ENCODE measurements at regions not wholly inside any gene's neighbourhood (a gene's known extent, or its start where the extent isn't known, plus 50 kb on each side); places are given as distances from the start of the nearest gene placed in this dataset.

- Histone ChIP-seq H3K36me3 (no peaks in the 10 kb centered on the region), H3K27me3 (no peaks in the 10 kb centered on the region), H3K27ac (replicated peaks in 1 of 4) (no peak overlapping the region), H3K4me3 (no peak overlapping the region), H3K4me1 (no peaks in the 10 kb centered on the region), H3K9me3 (no peaks in the 10 kb centered on the region)
- DNase-seq (ENCODE audit: extremely low spot score) = no peak
- intact Hi-C loops (cut with DNase I) = no loop called here
- 77% methylated on average over 2 of the region's 2 CpGs for WGBS
- TF ChIP-seq, protein P1, sequence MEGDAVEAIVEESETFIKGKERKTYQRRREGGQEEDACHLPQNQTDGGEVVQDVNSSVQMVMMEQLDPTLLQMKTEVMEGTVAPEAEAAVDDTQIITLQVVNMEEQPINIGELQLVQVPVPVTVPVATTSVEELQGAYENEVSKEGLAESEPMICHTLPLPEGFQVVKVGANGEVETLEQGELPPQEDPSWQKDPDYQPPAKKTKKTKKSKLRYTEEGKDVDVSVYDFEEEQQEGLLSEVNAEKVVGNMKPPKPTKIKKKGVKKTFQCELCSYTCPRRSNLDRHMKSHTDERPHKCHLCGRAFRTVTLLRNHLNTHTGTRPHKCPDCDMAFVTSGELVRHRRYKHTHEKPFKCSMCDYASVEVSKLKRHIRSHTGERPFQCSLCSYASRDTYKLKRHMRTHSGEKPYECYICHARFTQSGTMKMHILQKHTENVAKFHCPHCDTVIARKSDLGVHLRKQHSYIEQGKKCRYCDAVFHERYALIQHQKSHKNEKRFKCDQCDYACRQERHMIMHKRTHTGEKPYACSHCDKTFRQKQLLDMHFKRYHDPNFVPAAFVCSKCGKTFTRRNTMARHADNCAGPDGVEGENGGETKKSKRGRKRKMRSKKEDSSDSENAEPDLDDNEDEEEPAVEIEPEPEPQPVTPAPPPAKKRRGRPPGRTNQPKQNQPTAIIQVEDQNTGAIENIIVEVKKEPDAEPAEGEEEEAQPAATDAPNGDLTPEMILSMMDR (IDR thresholded peaks at IDR 0.05) = no peak
- TF ChIP-seq POLR2AphosphoS5 (IDR thresholded peaks at IDR 0.05) (no peak), POLR2A (IDR thresholded peaks at IDR 0.05; ENCODE audit: low read depth) (no peak), EP300 (IDR thresholded peaks at IDR 0.05) (no peak)
Observed at GRCh38 chr21:19864476-19864875, 1133.7 kb upstream of the NCAM2 start.

DNA sequence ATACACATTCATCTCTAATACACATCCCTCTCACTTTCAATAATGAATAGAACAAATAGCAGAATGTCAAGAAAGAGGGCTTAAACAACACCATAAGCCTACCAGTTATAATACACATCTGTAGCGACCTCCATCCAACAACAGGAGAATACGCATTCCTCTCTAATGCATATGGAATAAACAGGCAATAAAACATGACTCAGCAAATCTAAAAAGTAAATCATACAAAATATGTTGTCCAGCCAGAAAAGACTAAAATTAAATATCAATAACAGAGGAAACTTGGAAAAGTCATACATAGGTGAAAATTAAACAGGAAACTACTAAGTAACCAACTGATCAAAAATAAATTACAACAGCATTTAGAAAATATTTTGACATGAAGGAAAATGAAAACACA, 1127.5 kb upstream of the NCAM2 start:
- no peak for DNase-seq (ENCODE audit: extremely low spot score)
- H3K9me3 ChIP-seq = no peaks in the 10 kb centered on the region
- no peaks in the 10 kb centered on the region for H3K36me3 ChIP-seq
- no peaks in the 10 kb centered on the region for H3K27me3 ChIP-seq
- intact Hi-C loops (cut with DNase I) = no loop called here
- TF ChIP-seq POLR2A (IDR thresholded peaks at IDR 0.05; ENCODE audit: low read depth) (no peak), EP300 (IDR thresholded peaks at IDR 0.05) (no peak), POLR2AphosphoS5 (IDR thresholded peaks at IDR 0.05) (no peak)
- TF ChIP-seq, protein P1 (IDR thresholded peaks at IDR 0.05) = no peak
- 92% methylated on average over 2 of the region's 2 CpGs for WGBS
- H3K4me3 ChIP-seq = no peak overlapping the region
- no peaks in the 10 kb centered on the region for H3K4me1 ChIP-seq
- H3K27ac ChIP-seq (replicated peaks in 1 of 4) = no peak overlapping the region

- Histone ChIP-seq H3K27me3 (no peaks in the 10 kb centered on the region), H3K27ac (replicated peaks in 1 of 4) (no peak overlapping the region), H3K9me3 (peaks cover 0 to 8% (median 0%) of the 10 kb centered on the region in 4 donors), H3K36me3 (no peaks in the 10 kb centered on the region), H3K4me1 (no peaks in the 10 kb centered on the region), H3K4me3 (no peak overlapping the region)
- no peak for DNase-seq (ENCODE audit: extremely low spot score)
- intact Hi-C loops (cut with DNase I) = no loop called here
- WGBS = 76% methylated on average over 2 of the region's 2 CpGs
- TF ChIP-seq, protein P1 (IDR thresholded peaks at IDR 0.05) = no peak
- TF ChIP-seq EP300 (IDR thresholded peaks at IDR 0.05) (no peak), POLR2A (IDR thresholded peaks at IDR 0.05; ENCODE audit: low read depth) (no peak), POLR2AphosphoS5 (IDR thresholded peaks at IDR 0.05) (no peak)
Observed at GRCh38 chr21:19874521-19874920, 1123.7 kb upstream of the NCAM2 start.

- H3K9me3 ChIP-seq = peaks cover 0 to 8% (median 0%) of the 10 kb centered on the region in 4 donors
- H3K27me3 ChIP-seq = no peaks in the 10 kb centered on the region
- 75% methylated on average over 3 of the region's 3 CpGs for WGBS
- no peak overlapping the region for H3K4me3 ChIP-seq
- no peak overlapping the region for H3K27ac ChIP-seq (replicated peaks in 1 of 4)
- intact Hi-C loops (cut with DNase I) = no loop called here
- H3K36me3 ChIP-seq = no peaks in the 10 kb centered on the region
- no peak for TF ChIP-seq POLR2AphosphoS5 (IDR thresholded peaks at IDR 0.05)
- TF ChIP-seq, protein P1 (IDR thresholded peaks at IDR 0.05) = no peak
- TF ChIP-seq EP300 (IDR thresholded peaks at IDR 0.05) = no peak
- no peak for TF ChIP-seq POLR2A (IDR thresholded peaks at IDR 0.05; ENCODE audit: low read depth)
- no peaks in the 10 kb centered on the region for H3K4me1 ChIP-seq
- DNase-seq (ENCODE audit: extremely low spot score) = no peak
Observed at GRCh38 chr21:19878133-19878532, 1120.1 kb upstream of the NCAM2 start.

GRCh38 chr21:19899645-19900044, 1098.6 kb upstream of the NCAM2 start:
- no peaks in the 10 kb centered on the region for H3K9me3 ChIP-seq
- no peak for DNase-seq (ENCODE audit: extremely low spot score)
- H3K4me3 ChIP-seq = no peak overlapping the region
- H3K27ac ChIP-seq (replicated peaks in 1 of 4) = no peak overlapping the region
- 95% methylated on average over 11 of the region's 11 CpGs for WGBS
- no peaks in the 10 kb centered on the region for H3K4me1 ChIP-seq
- no peak for TF ChIP-seq EP300 (IDR thresholded peaks at IDR 0.05)
- TF ChIP-seq POLR2AphosphoS5 (IDR thresholded peaks at IDR 0.05) = no peak
- TF ChIP-seq POLR2A (IDR thresholded peaks at IDR 0.05; ENCODE audit: low read depth) = no peak
- TF ChIP-seq, protein P1 (IDR thresholded peaks at IDR 0.05) = no peak
- intact Hi-C loops (cut with DNase I) = no loop called here
- H3K36me3 ChIP-seq = no peaks in the 10 kb centered on the region
- H3K27me3 ChIP-seq = no peaks in the 10 kb centered on the region
